ENCODE measurements at regions not wholly inside any gene's neighbourhood (a gene's known extent, or its start where the extent isn't known, plus 50 kb on each side); places are given as distances from the start of the nearest gene placed in this dataset.
A peak's percentile ranks its signal among the peaks of the same experiment; 100 is the strongest.

DNA sequence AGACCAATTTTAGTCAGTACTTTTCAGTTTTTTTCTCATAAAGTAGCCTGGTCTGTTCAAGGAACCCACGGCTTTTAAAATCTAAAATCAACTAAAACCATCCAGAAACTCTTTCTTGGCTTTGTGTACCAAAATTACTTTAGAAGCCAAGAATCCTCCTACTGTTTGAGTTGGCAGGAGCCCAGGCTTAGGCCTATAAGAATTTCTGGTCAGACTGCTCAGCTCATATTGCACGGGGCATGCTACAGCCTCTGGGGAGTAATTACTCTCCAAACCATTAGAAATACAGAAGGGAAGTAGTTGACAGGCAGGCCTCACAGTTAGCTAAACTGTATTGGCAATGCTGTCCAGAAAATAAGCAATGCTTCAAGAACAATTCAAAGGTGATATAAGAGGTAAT, 1862.9 kb upstream of the RAG2 start:
- no peaks in the 10 kb centered on the region for H3K9me3 ChIP-seq (replicated peaks)
- TF ChIP-seq CTCF (IDR thresholded peaks at IDR 0.05; ENCODE audit: borderline replicate concordance), result no peak
- H3K27me3 ChIP-seq (ENCODE audit: low read depth), result no peaks in the 10 kb centered on the region
- intact Hi-C loops (cut with micrococcal nuclease), result no loop called here
- no peaks in the 10 kb centered on the region for H3K36me3 ChIP-seq
- no peaks in the 10 kb centered on the region for H3K4me1 ChIP-seq
- H3K4me3 ChIP-seq, result no peak overlapping the region
- peak; percentile 21 for DNase-seq
- peak overlapping the region; percentile 38 for H3K27ac ChIP-seq (replicated peaks)

DNA sequence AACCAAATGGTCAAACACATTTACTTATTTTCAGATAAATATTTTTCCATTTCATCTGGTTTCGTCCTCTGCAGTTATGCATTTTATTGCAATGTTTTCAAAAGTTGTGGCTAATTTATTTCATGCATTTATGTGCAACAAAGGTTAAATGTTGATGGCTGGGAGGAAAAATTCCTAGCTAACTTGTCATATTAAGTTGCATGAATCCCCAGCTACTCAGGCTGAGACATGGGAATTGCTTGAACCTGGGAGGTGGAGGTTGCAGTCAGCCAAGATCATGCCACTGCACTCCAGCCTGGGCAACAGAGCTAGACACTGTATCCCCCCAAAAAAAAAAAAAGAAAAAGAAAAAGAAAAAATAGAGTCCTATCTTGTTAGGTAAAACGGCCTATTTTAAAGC, 1862.4 kb upstream of the RAG2 start:
- no peak for TF ChIP-seq CTCF (IDR thresholded peaks at IDR 0.05; ENCODE audit: borderline replicate concordance)
- no peak overlapping the region for H3K4me3 ChIP-seq
- no peak for DNase-seq
- no peaks in the 10 kb centered on the region for H3K36me3 ChIP-seq
- H3K4me1 ChIP-seq, result no peaks in the 10 kb centered on the region
- no peaks in the 10 kb centered on the region for H3K9me3 ChIP-seq (replicated peaks)
- peak overlapping the region; percentile 38 for H3K27ac ChIP-seq (replicated peaks)
- intact Hi-C loops (cut with micrococcal nuclease), result no loop called here
- H3K27me3 ChIP-seq (ENCODE audit: low read depth), result no peaks in the 10 kb centered on the region

DNA sequence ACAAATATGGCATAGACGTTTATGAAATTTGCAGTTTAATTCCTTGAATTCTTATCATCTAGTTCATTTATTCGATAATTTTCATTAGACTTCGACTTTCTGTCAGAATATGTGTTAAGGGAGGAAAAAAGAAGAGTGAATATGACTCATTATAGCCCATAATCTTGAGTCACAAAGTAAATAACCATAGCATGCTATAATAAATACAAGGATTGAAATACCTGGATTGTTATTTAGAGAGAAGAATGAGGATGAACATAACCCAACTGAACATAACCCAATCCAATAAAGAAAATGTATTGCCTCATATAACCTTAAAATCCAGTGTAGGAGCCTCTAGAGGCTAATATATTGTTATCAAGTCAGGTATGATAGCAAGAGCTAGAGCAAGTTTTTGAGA, 1858.3 kb upstream of the RAG2 start:
- no peak overlapping the region for H3K27ac ChIP-seq (replicated peaks)
- no peaks in the 10 kb centered on the region for H3K9me3 ChIP-seq (replicated peaks)
- H3K36me3 ChIP-seq, result no peaks in the 10 kb centered on the region
- DNase-seq, result no peak
- no peaks in the 10 kb centered on the region for H3K27me3 ChIP-seq (ENCODE audit: low read depth)
- no peak for TF ChIP-seq CTCF (IDR thresholded peaks at IDR 0.05; ENCODE audit: borderline replicate concordance)
- no peak overlapping the region for H3K4me3 ChIP-seq
- H3K4me1 ChIP-seq, result no peaks in the 10 kb centered on the region
- intact Hi-C loops (cut with micrococcal nuclease), result no loop called here

- DNase-seq, result peak; percentile 15
- H3K36me3 ChIP-seq, result no peaks in the 10 kb centered on the region
- H3K9me3 ChIP-seq (replicated peaks), result no peaks in the 10 kb centered on the region
- no peaks in the 10 kb centered on the region for H3K4me1 ChIP-seq
- H3K27ac ChIP-seq (replicated peaks), result no peak overlapping the region
- intact Hi-C loops (cut with micrococcal nuclease), result no loop called here
- H3K27me3 ChIP-seq (ENCODE audit: low read depth), result no peaks in the 10 kb centered on the region
- no peak overlapping the region for H3K4me3 ChIP-seq
- no peak for TF ChIP-seq CTCF (IDR thresholded peaks at IDR 0.05; ENCODE audit: borderline replicate concordance)
Measured at GRCh38 chr11:38448284-38448683, 1850.2 kb upstream of the RAG2 start.

DNA sequence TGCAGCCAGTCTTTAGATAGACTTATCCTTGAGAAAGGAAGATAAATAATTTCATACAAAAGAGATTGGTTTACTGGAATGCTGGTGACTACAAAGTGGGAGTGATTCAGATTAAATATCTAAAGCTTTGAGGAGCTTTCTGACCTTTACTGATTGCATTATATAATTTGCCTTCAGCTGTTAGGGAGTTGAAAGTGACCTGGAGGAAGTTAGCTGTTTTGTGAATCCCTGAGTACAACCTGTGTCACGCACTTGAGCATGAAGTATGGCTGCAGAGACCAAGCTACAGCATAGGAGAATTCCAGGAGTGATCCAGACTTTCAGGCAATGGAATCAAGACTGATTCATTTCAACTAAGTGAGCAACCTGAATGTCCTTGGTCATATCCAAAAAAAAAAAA, 1848.3 kb upstream of the RAG2 start:
- no peak for DNase-seq
- Histone ChIP-seq H3K36me3 (no peaks in the 10 kb centered on the region), H3K27me3 (ENCODE audit: low read depth) (no peaks in the 10 kb centered on the region), H3K9me3 (replicated peaks) (no peaks in the 10 kb centered on the region), H3K27ac (replicated peaks) (no peak overlapping the region), H3K4me1 (no peaks in the 10 kb centered on the region), H3K4me3 (no peak overlapping the region)
- TF ChIP-seq CTCF (IDR thresholded peaks at IDR 0.05; ENCODE audit: borderline replicate concordance), result no peak
- intact Hi-C loops (cut with micrococcal nuclease), result no loop called here

DNA sequence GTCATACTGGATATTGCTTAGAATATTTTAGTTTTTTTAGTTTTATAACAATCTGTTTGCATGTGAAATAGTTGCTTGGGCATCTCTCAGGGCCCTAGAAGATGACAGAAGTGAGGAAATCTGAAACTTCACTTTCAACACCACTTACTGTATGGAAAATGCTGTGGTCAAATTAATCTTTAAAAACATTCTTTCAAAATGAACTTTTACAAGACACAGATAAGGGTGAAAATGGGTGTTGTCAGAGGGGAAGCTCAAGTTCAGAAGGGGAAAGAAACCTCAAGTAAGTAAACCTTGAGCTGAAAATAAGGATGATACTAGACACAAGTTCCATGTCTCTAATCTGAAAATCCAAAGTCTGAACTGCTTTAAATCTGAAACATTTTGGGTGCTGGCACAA, 1840.1 kb upstream of the RAG2 start:
- no peak overlapping the region for H3K4me3 ChIP-seq
- H3K27ac ChIP-seq (replicated peaks), result no peak overlapping the region

More for the DNA sequence above, 1840.1 kb upstream of the RAG2 start:
- intact Hi-C loops (cut with micrococcal nuclease), result no loop called here
- no peak for TF ChIP-seq CTCF (IDR thresholded peaks at IDR 0.05; ENCODE audit: borderline replicate concordance)
- no peaks in the 10 kb centered on the region for H3K27me3 ChIP-seq (ENCODE audit: low read depth)
- DNase-seq, result no peak
- peaks cover 16% of the 10 kb centered on the region for H3K9me3 ChIP-seq (replicated peaks)
- no peaks in the 10 kb centered on the region for H3K4me1 ChIP-seq
- no peaks in the 10 kb centered on the region for H3K36me3 ChIP-seq

Data from left ventricle myocardium inferior (tissue), 1 donor.